Activated naive CD4-positive, alpha-beta T cell treated with anti-CD3 and anti-CD28 coated beads, Interleukin-2, amount 50 U/mL, for 16 hours (primary cell): ENCODE measurements at regions not wholly inside any gene's neighbourhood (a gene's known extent, or its start where the extent isn't known, plus 50 kb on each side); places are given as distances from the start of the nearest gene placed in this dataset.

ENCODE experiments used
- DNase-seq: peaks from one replicate; pipeline ENCODE4 v3.0.0-alpha.2; 2020

GRCh38 chr2:220959391-220959802, 612.7 kb downstream of the EPHA4 start:
- no peak for DNase-seq

DNA sequence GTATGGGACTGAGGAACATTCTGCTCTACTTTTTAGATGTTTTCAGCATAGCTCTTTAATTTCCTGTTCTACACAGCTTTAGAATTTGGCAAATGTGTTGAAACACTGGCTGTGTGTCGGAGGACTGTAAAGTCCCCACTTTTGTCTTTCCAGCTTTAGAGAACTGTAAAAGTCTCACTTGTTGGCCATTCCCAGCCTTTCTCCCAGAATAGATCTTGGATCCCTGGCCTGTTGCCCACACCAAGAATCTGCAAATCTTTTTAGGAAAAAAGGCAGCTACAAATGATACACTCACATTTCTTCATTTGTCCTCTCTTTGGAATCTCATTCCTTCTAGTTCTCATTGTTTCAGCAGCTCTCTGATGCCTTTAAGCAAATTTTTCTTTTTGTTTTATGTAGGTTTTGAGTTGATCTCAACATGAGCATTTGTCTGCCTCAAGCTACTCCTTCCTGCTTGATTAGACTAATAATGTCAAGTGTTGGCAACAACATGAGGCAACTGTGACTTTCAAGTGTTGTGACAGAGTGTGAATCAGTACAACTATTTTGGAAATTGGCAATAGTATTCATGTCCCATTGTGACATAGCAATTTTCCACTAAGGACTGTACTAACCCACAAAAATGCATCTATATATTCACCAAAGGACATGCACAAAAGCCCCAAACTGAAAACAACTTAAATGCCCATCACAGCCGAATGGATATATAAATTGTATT, 610.8 kb downstream of the EPHA4 start:
- no peak for DNase-seq

DNA sequence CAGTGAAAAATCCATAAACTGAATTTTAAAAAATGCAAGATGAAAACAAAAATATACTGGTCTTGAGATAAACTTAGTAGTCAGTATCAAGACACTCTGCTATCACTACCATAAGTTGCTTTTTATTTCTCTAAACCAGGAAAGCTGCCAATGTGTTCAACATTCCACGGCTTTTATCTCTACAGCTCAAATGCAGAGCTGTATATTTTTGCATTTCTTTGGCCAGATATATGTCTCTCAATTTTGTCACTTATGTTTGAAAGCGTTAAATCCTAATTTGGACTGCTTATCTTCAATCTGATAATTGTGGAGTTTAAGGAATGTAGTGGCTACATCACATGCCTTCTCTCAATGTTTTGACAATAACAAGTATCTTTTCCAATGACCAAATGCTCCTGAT, 609.5 kb downstream of the EPHA4 start:
- no peak for DNase-seq

DNA sequence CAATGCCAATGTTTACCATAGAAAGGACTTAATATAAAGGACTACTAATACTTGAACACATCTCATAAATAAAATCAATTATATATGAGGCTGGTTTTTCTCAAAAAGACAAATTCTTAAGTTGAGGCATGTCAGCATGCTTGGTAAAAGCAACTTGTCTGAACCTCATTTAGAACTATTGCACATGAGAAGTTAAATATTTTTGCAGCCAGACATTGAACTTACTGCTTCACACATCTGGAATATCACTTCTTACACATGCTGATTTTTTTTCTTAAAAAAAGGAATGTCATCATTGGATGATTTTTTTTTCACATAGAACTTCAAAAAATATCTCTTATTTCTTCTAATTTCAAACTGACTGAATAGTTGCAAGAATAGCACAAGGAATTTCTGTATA, 609.0 kb downstream of the EPHA4 start:
- no peak for DNase-seq

DNA sequence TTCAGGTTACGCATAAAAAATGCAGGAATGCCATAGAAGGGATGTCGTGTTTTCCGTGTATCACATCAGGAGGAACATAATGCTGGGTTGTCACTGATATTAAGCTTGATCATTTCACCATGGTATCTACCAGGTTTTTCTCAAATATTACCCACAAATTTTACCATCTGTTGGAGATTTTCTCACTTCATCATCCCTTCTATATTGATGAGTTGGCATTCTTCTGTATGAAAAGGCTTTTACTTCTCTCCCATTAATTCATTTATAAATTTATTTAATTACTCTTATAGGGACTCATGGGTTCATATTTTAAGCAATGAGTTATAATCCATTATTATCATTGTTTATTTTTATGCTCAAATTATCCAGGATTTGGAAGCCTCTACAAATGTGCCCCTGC, 608.2 kb downstream of the EPHA4 start:
- DNase-seq: no peak

DNA sequence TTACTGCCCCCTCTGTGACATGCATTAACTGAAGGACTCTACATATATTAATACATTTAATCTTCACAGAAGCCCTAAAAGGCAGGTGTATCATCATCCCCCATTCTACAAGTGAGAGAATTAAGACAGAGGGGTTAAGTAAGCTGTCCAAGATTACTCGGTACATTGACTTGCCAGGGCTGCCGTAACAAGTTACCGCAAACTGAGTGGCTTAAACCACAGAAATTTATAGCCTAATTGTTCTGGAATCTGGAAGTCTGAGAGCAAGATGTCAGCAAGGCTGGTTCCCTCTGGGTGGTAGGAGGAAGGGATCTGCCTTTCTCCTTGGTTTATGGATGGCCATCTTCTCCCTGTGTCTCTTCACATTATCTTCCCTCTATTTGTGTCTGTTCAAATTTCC, 605.5 kb downstream of the EPHA4 start:
- DNase-seq: no peak

GRCh38 chr2:220969348-220969747, 602.8 kb downstream of the EPHA4 start:
- DNase-seq: no peak

DNA sequence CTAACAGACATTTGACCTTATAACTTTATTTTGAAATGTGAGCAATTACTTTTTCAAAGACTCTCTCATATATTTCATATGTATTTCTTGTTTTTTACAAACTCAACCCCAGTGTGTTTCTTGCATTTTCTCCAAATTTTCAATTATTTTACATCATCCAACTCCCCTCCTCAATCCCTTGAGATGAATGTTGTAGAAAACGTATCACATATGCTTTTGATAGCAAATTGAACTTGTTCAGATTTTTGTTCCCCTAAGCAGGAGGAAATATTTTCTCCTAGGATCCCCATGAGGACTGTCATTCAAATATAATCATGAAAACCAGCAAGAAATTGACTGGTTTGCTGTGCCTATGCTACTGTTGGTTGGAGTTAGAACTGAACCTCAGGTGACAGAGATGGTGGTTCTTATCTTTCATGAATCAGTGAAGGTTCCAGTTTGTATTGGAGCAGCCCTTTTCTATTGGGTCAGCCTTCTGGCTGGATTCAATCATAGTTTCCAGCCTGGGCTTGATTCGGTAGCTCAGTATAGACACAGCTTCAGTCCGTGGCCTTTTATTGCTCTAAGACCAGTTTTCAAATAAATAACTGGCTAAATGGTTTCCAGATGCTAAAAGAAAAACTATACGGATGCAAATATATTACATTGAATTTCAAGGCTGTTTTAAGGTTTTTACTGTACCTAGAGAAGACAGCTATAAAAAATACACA, 591.0 kb downstream of the EPHA4 start:
- no peak for DNase-seq

GRCh38 chr2:220981926-220982325, 590.2 kb downstream of the EPHA4 start:
- DNase-seq: no peak

GRCh38 chr2:220985561-220985960, 586.5 kb downstream of the EPHA4 start:
- no peak for DNase-seq

- DNase-seq: no peak
Measured at GRCh38 chr2:220987839-220988238, 584.3 kb downstream of the EPHA4 start.

GRCh38 chr2:220991972-220992371, 580.1 kb downstream of the EPHA4 start:
- DNase-seq: no peak

DNA sequence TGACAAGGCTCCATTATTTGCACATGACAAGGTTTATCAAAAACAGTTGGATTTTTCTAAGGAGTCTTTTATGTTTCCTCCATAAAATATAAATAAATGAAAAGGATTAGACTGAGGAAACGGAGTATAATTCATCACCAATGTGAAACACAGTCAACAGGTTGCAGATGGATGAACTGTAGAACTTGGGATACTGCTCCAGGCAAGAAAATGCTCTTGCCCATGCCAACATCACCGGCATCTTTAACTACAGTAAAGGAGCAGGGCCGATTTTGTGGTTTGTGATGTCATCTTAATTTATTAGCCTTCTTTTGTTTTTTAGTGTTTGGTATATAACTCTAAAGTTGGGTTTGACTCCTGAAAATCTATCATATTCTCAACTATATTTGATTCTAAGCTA, 577.3 kb downstream of the EPHA4 start:
- no peak for DNase-seq

DNA sequence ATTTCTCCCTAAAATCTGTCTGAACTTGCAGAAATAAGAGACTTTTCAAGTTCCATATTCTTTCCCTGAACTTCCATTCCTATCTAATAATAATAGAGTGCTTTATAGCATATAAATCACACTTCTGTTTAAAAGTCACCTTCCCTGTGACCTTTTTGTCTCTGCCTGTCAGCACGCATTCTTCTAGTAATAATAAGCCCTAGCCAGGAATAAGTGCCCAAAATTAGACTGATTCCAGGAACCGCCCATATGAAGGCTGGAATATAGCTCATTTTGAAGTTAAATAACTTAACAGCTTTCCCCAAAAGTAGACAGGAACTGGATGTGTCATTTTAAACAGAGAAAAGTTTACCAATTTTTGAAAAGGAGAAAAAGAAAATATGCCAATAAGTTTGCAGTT, 576.5 kb downstream of the EPHA4 start:
- DNase-seq: no peak

DNA sequence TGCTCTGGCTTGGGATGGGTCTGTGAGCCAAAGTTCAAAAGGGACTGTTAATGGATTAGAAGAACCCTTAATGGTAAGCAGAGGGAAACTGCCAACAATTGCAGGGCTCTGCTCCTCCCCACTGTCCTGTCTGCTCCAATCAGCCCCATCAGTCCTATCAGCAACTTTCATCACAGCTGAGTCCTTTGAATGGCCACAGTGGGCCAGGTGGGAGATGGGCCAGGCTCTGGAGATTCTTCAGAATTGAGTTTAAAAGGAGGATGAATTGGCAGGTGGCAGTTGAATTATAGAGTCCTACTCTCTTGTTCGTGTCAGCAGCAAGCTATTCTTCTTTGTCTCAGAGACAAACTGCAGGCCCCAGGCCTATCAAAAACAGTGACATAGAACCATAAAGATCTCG, 573.9 kb downstream of the EPHA4 start:
- DNase-seq: no peak

DNA sequence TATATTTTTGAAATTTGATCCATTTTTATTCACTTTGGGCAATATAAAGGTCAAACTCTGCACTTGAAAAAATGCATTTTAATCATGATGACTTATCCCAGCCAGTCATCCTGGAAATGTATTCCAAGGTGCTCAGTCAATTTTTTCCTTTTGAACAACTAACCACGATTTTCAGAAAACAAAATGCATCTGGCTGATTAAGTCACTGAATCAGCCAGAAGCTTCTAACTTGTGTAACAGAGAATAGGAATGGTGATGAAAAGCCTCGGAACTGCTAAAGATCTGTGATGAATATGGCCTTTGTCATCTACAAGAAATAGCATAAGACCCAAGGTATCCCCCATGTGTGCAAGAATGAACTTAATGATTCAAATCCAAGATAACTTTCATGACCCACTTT, 572.7 kb downstream of the EPHA4 start:
- no peak for DNase-seq

- no peak for DNase-seq
Measured at GRCh38 chr2:221001381-221001801, 570.7 kb downstream of the EPHA4 start.

DNA sequence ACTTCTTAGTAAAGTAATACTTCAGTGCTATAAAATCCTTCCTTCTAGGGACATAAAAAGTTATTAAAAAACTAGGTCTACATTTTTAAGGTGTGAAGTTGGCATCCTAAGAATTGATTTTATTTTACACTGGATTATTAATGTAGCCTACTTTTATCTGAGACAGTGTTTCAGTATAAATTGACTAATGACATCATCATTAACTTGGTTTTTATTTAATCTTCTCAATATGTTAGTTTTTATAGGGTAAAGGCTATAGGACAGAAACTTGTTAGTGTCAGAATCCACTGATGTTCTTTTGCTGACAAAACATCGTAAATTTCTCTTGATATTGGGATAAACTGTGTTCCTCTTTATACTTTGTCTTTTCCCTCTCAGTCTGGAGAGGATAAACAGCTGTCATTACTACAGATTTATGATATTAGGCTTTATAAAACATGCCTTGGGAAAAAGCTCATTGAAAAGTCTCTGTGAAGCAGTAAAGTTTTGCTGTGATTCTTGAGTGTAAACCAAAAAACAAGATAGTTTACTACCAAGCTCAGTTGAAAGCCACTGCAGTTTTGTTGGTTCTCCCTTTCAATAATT, 569.9 kb downstream of the EPHA4 start:
- no peak for DNase-seq

GRCh38 chr2:221005338-221005737, 566.8 kb downstream of the EPHA4 start:
- no peak for DNase-seq

DNA sequence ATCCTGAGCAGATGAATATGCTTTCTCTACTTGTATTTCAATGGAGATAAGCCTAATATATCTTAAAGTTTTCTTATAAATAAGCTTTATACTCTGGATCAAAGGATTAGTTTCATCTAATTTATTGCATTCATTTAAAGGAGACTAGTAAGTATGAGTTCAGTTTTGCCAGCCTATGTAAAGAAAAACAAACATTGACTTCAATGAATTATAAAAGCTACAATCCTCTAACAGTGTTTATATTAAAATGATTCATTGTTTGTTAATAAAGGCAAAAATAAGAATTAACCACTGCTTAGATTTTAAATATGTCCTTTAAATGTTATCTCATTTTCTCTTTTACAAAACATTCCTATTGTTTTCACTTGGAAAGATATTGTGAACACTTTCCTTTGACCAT, 566.0 kb downstream of the EPHA4 start:
- DNase-seq: no peak

DNA sequence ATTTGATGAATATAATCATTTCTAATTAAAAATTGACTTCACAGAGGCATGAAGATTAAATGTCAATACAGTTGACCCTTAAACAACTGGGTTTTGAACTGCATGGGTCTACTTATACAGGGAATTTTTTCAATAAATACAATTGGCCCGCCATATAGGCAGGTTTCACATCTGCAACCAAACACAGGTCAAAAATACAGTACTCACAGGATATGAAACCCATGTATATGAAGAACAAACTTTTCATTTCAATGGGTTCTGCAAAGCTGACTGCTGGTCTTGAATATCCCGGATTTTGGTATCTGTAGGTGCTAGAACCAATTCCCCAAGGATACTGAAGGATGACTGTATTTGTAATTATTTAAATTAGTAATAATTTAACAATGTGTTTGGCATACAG, 555.6 kb downstream of the EPHA4 start:
- DNase-seq: no peak

GRCh38 chr2:221018262-221018661, 553.8 kb downstream of the EPHA4 start:
- no peak for DNase-seq

DNA sequence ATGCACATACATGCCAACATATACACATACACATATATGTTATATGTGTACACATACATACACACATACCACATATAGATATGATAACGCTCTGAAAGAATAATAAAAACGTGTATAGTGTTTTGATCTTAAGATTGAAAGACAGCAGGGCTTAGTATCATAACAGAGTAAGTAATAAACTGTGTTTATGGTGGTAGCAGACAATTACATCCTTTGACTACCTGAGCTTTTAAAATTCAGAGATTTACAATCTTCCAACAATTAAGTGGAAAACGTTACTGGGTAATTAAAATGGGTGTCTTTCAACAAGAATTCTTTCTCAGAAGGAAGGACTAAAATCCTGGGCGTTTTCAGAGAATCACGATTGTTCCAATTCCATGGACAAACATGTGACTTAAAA, 552.4 kb downstream of the EPHA4 start:
- DNase-seq: no peak

- no peak for DNase-seq
Measured at GRCh38 chr2:221022554-221022953, 549.5 kb downstream of the EPHA4 start.
